Fibroblast of skin of left biceps (primary cell): ENCODE measurements at regions not wholly inside any gene's neighbourhood (a gene's known extent, or its start where the extent isn't known, plus 50 kb on each side); places are given as distances from the start of the nearest gene placed in this dataset.

ENCODE experiments used
- DNase-seq, 2 experiments: peaks; one replicate each; pipeline ENCODE4 v3.0.0-alpha.2; 2013; ENCODE audit warnings: low read depth in 2 of 2

DNA sequence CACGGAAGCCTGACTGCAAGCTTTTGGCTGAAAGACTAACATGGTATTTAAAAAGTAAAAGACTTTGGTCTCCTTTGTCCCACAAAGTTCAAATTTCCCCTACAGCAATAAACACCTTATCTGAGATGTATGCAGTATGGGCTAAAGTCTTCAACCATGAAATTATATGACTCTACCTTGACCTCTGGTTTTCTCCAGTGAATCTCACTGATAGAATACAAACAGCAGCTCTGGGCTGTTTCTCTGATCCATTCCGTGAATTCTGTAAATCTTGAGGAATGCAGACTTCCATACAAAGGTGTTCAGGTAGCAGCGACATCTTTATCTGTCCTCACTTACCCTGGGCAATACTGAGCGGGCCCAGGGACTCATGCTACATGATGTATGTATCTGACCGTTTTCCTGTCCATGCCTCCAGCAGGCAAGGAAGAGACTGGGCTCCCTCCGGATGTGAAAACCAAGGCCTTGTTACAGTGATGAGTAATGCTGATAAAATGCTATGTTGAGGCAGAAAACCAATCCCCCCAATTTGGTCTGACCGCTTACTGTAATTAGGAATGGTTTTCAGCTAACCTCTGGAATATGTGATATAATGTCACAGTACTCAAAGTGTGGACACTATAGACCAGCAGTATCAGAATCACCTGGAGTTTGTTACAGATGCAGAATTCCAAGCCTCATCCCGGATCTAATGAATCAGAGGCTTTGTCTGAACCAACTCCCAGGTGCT, 589.8 kb downstream of the HS3ST4 start:
- DNase-seq = no peak

DNA sequence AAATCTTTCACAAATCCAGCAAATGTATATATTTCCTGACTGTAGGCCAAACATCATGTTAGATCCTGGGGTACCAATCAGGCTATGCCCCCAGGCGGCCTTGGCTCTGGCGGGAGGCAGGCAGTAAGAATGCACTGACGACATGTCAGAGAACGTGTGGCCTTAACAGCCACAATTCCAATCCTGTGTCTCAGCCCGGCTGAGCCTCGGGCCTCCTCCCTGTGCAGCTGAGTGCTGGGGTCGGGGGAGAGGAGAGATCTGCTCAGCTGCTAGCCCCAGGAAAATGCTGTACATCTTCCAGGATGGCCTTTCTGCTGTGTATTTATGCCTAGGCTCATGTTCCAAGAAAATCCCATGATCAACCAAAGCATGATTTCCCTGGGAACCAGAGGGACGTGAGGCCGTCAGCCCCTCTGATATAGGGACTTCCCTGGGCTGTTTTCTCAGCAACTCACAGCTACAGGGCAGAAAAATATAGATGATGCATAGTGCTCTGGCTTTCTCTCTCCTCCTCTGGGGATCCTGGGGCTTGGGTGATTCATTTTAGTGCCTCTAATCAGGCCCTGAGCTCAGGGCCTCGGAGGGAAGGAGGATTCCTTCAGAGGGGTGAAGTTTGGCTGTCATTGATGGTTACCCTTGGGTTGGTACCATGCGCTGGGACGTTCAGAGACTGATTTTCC, 604.0 kb downstream of the HS3ST4 start:
- no peak for DNase-seq

- DNase-seq = no peak
Observed at GRCh38 chr16:26301516-26301915, 609.8 kb downstream of the HS3ST4 start.

DNA sequence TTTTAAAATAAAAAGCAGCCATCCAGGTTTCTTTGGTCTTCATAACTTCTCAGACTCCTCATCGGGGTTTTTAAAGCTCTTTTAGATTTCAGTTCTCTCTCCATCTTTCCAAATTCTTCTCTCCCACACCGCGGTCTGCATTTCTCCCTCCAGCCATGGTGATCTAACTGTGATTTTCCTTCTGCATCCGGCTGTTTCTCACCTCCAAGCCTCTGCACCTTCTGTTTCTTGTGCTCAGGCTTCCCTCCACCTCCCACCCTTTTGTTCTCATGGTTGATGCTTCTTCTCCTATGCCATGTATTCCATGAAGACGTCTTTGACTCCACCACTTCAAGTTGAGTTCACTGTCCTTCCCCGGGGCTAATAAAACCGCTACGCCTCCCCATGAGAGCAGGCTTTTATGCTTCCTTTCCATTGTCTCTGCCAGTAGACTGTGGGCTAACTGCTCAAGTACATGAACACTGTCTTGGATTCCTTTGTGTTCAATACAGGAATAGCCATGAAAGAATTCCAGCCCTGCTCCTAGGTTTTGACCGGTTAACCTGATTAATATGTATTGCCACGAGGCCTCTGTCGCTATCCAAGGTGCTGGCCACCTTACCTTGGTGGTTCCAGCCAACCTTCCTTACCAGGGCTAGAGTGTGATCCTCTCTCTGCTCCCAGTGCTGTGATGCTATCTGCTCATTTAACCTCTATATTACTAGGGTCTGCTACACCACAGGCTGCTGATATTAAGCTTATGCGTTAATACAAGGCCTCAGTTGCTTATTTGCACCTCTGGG, 625.1 kb downstream of the HS3ST4 start:
- no peak for DNase-seq

DNA sequence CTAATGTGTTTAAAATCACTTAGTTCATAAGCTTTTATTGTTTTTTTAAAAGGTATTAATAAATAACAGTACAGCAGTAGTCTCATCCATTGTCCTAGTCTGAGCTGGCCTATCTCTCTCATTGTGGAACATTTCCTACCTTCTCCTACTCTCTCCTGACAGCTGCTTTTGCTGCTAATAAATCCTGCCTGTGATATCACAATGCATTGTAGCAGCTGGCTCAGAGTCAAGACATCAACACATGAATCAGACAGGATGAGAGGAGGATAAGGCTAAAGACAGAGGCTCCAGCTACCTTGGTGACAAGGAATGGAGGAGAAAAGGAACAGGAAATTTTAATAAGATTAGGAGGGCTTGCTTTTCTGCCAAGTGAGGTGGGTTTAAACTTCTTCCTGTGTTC, 626.1 kb downstream of the HS3ST4 start:
- DNase-seq = no peak

DNA sequence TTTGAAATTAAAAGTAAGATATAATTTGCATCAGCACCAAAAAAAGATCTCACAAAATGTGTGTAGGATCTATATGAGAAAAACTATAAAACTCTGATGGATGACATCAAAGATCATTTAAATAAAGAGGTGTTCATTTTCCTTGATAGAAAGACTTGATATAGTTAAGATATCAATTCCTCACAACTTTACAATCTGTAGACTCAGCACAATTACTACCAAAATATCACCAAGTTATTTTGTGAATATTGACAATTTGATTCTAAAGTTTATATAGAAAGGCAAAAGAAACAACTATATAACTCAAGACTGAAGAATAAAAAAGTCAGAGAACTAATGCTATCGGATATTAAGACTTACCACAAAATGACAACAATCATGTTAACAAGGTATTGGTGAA, 638.9 kb downstream of the HS3ST4 start:
- DNase-seq = no peak

GRCh38 chr16:26334218-26335111, 642.7 kb downstream of the HS3ST4 start:
- no peak for DNase-seq

DNA sequence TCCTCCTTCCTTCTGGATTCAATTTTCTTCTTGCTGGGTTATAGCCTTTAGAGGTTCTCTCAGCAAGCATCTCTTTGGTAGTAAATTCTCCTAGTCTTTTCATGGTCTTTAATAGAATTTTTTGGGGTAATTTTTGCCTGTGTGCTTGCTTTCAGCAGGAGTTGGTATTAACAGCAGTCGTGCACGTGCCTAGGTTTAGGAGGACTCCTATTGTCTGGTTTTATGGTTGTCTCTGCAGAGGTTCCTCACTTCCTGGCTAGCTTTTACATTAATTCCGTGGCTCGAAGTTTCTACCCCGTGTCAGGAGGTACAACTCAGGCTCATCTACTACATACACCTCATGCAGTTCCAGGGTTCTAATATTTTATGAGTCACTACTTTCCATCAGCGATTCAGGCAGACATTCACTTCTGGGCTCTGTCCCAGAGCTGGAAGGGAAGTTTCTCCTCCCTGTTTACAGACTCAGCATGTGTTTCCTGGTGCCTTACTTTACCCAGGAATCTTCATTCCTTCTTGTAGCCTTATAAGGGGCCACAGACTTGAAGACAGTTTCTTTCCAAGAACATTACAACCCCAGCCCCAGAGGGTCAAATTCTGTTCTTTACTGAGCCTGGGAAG, 643.6 kb downstream of the HS3ST4 start:
- DNase-seq = no peak

DNA sequence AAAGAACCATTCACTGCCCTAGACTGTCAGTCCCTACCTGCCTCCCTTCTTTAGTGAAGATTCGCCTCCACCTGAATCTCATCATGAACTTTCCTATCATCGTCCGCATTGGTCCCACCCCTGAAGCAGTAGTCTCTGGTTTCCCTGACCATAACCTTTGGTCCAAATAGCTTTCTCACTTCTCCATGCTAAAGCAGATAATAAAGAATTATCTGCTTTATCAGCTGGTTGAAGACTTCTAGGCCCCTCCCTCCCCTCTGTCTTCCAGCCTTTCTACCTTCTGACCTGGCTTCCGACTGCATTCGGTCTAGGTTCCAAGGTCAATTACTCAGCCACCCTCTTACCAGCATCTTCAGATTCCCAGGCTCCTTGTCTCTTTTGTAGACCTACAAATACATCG, 650.9 kb downstream of the HS3ST4 start:
- DNase-seq = no peak

DNA sequence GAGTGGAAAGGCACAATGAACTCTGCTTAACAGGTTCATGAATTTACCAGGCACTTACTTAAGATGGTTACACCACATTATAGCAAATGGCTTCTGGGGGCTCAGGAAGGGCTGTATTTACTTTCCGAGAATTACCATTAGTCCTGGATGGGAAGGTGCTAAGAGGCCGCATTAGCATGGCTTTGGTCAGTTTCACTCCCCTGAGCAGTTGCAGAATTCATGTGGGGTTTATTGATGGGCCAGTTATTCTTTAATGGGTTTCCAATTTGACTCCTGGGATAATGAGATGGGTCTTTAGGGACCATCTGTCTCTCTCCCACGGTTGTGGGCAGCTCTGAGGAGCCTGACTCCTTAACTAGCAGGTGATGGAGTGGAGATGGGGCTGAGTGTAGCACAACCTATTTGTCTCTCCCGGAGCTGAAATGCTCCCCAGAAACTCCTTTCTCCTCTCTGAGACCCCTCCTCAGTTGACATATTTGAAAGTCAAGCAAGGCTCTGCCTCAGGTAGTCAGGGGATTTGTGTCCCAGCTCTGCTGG, 652.5 kb downstream of the HS3ST4 start:
- no peak for DNase-seq

GRCh38 chr16:26344976-26345375, 653.2 kb downstream of the HS3ST4 start:
- DNase-seq = no peak

GRCh38 chr16:26345966-26346365, 654.2 kb downstream of the HS3ST4 start:
- no peak for DNase-seq

GRCh38 chr16:26348095-26348494, 656.3 kb downstream of the HS3ST4 start:
- DNase-seq = no peak

DNA sequence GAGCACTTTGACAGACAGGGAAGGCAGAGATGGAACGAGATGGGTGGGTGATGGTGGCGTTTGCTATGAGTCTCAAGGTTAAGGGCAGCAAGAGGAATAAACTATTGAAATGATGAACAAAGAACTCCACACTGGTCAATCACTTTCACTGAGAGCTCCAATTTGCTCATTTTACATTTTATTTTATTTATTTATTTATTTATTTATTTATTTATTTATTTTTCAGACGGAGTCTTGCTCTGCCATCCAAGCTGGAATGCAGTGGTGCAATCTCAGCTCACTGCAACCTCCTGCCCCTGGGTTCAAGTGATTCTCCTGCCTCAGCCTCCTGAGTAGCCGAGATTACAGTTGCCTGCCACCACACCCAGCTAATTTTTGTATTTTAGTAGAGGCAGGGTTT, 669.1 kb downstream of the HS3ST4 start:
- no peak for DNase-seq

DNA sequence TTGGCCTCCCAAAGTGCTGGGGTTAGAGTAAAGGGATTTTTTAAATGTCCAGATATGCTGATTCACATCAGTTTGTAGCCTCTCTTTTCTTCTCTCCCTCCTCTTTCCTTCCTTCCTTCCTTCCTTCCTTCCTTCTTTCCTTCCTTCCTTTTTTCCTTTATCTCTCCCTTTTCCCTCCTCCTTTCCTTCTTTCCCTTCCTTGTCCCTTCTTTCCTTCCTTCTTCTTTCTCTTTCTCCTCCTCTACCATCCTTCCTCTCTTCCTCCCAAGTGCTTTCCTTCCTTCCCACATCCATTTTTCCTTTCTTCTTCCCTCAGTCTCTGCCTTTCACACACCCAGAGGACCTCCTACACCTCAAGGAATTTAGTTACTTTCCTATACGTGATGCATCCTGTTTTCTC, 671.8 kb downstream of the HS3ST4 start:
- no peak for DNase-seq

DNA sequence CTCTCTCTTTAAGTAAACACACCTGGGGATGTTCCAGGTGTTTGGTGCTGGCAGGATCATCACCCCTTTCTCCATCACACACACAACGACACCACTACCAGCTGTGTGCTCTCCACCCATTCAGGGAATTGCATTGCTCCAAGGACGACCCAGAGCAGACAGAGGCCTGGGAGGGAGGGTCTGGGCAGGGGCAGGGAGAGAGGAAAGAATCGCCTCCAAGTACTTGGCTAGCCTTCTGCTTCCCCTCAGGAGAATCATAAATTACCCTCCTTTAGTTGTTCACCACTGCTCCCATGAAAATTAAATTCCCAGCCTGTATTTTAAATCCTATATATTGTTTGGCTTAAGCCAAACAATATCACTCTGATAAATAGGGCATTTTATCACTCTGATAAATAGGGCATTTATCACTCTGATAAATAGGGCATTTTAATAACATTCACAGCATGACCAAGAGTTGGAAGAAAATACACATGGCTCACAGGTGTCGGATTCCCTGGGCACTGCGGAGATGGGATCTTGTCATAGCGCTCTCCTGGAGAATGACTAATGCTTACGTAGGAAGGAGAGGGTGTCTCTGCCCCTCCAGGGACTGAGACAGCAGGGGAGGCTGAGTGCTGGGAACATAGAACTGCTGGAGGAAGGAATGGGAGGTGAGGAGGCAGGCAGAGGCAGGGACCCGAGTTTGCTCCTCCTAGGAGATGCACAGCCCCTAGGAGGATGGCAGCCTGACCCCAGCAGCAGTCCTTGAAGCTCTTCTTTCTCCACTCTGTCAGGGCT, 673.6 kb downstream of the HS3ST4 start:
- DNase-seq = no peak

- DNase-seq = no peak
Observed at GRCh38 chr16:26371349-26371869, 679.6 kb downstream of the HS3ST4 start.

DNA sequence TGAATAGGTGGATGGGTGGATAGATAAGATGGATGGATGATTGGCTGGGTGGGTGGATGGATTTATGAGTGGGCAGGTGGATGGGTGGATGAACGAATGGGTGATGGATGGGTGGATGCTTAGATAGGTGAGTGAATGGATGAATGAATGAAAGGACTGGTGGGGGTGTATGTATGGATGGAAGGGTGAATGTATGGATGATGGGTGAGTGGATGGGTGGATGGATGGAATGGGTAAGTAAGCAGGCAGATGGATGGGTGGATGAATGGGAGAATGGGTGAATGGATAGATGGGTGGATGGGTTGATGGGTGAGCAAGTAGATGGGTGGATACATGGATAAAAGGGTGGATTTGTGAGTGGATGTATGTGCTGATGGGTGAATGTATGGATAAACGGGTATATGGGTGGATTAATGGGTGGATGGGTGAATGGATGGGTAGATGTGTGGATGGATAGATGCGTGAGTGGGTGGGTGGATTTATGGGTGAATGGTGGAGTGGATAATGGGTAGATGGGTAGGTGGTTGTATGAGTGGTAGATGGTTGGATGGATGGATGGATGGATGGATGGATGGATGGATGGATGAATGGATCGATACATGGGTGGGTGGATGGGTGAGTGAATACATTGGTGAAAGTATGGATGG, 682.6 kb downstream of the HS3ST4 start:
- DNase-seq = no peak

- DNase-seq = no peak
Observed at GRCh38 chr16:26382586-26382985, 684.1 kb upstream of the C16orf82 start.

- no peak for DNase-seq
Observed at GRCh38 chr16:26386096-26386495, 680.6 kb upstream of the C16orf82 start.
